22Rv1 (cell line): ENCODE measurements at regions not wholly inside any gene's neighbourhood (a gene's known extent, or its start where the extent isn't known, plus 50 kb on each side); places are given as distances from the start of the nearest gene placed in this dataset.

Experiments used
- CTCF ChIP-seq: fragments of 450-650 bp; IDR thresholded peaks from 2 replicates; pipeline ENCODE4 v1.5.1; 2017; ENCODE audit warnings: mild to moderate bottlenecking
- ZFX ChIP-seq: fragments of 450-650 bp; IDR thresholded peaks from 2 replicates; pipeline ENCODE4 v1.6.1; 2017; ENCODE audit warnings: antibody characterized with exemption, borderline replicate concordance

GRCh38 chr1:229059671-229060539 is 211.0 kb upstream of the RAB4A start:
- TF ChIP-seq CTCF (no peak), ZFX (no peak)
